ENCODE measurements at regions not wholly inside any gene's neighbourhood (a gene's known extent, or its start where the extent isn't known, plus 50 kb on each side); places are given as distances from the start of the nearest gene placed in this dataset.

GRCh38 chr13:105290596-105290995 is 1244.9 kb downstream of the EFNB2 start:
- no peak for TF ChIP-seq CTCF (IDR thresholded peaks at IDR 0.05; ENCODE audit: low read length)
- TF ChIP-seq EZH2 (IDR thresholded peaks at IDR 0.05; ENCODE audit: borderline replicate concordance, low read length): no peak
